Activated T-cell treated with anti-CD3 and anti-CD28 coated beads for 4 hours (primary cell): ENCODE measurements at regions not wholly inside any gene's neighbourhood (a gene's known extent, or its start where the extent isn't known, plus 50 kb on each side); places are given as distances from the start of the nearest gene placed in this dataset.

ENCODE experiments used
- DNase-seq: peaks from one replicate; pipeline ENCODE4 v3.0.0-alpha.2; 2020

DNA sequence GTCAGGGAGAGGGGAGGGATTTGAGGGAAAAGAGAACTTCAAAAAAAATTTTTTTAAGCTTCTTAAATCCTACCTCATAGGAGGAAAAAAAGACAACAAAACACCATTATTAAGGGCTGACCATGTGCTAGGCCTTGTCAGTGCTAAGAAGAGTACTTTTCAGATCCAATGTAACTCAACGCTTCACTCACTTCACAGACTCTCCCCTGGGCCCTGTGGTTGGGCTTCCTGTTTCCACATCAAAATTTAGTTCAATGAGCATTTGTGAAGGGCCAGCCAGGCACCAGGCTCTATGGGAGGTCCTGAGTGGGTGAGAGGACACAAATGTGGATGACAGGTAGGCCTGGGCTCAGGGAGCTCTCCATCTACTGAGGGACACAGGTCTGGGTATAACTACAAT is 249.8 kb downstream of the PTEN start:
- no peak for DNase-seq

DNA sequence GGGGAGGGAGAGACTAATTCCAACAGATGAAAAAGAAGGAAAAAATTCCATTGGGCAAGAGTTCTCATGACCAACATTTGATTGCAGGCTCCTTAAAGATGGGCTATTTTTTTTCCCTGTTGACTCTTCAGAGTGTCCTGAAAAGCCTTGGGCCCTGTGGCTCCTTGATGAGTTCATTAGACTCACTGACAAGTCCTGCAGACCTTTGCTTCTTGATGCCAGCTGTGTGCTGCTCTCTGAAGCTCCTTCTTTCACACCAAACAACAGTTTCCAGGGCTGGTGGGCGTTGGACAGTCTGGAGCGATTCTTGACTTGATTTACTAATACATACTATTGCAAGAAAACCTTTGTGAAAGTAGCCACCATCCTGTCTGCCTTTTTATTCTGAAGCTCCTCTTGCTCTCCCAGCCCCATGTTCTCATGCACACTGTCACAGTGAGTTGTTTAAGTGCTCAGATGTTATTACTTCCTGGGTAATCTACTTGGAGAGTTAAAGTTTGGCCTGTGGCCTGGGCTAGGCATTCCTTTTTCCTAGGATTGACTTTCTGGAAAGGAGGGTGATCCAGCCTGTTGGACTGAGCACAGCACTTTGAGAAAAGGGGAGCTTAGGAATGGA is 250.3 kb downstream of the PTEN start:
- no peak for DNase-seq

DNA sequence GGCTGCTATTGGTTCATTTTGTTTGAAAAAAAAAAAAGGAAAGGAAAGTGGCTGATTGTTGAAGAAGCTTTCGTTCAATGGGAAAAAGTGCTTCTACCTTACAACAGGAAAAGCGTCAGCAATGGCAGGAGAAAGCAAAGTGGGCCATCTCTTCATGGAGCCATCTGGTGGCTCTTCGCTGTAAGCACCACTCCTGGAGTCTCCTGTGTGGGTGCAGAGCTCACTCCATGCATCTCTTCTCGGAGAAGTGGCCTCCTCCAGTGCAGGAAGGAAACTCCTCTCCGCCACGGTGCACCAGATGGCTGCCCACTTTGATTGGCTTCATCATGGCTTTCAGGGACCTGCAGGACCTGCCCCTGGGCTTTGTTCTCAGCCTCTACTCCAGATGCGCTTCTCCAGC is 250.9 kb downstream of the PTEN start:
- no peak for DNase-seq

DNA sequence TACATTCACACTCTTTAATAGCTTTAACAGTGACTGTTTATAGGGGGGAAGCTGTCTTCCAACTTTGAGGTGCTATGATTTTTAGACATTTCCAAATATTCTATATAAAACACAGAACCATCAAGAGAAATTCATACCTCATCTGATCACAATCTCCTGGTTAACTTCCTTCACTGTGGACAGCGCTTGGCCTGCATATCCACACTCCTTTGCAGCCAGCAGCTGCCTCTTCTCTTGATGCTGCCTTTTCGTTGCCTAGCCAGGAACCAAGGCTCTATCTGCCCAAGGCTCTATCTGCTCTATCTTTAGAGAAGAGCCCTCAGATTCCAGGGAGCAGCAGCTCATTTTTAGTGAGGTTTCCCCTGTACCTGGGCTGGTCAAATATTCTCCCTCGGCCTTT is 252.0 kb downstream of the PTEN start:
- no peak for DNase-seq

DNA sequence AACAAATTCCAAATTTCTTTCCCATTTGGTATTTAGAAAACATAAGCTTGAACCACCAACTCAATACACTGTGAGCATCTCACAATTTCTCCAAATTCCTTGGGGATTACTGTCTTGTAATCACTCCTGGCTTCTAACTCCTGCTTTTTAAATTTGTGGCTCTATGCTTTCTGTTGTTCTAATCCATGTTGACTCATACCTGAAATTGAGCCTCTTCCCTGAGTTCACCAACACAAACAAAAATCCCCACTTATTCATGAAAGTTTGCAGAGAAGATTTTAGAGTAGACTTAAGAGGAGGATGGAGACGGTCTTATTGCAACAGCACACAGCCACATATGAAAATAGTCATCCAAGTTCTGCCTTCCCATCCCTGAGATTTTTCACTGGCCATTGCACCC is 252.5 kb downstream of the PTEN start:
- no peak for DNase-seq

DNA sequence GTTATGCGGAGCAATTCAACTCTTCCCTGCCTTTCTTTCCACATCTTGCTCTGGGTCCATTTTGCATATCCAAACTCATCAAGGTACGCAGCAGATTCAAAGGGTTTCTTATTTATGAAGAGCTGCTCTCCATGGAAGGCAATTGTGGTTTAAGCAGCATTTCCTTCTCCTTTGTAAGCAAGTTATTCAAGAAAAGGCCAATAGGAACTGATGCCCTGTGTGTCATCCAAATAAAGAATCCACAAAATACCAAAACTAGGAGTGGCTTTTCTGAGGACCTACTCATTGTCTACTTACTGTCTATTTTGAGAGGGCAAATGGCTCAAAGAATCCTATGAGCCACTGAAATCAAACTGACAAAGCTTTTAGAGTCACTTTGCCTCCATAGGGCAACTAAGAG is 253.1 kb downstream of the PTEN start:
- no peak for DNase-seq

DNA sequence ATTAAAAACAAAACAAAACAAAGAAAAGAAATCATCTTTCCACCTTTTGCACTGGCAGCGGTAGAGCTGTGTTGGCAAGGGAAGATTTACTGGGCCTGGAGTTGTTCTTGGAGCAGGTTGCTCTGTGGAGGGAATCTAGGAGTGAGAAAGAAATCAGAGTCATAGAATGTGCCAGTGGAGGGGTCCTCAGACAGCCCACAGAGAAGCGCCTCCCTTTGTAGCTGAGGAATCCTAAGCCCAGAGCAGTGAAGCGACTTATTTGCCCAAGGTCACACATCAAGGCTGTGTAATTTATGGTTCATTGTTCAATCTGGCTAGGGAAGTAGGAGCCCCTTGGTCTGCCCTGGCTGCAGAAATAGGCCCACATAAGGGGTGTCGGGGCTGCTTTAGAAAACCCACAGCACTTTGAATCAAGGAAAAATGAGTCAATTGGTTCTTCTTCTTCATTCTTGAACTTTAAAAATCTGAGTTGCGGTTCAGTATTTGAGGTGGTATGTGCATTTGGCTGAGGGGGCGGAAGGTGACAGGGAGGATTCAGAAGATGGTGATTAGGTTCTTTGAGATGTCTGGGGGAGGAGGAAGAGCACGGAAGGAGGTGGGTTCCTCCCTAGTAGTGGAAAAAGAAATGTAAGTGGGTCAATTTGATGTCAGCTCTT is 253.7 kb downstream of the PTEN start:
- peak; percentile 39 for DNase-seq

DNA sequence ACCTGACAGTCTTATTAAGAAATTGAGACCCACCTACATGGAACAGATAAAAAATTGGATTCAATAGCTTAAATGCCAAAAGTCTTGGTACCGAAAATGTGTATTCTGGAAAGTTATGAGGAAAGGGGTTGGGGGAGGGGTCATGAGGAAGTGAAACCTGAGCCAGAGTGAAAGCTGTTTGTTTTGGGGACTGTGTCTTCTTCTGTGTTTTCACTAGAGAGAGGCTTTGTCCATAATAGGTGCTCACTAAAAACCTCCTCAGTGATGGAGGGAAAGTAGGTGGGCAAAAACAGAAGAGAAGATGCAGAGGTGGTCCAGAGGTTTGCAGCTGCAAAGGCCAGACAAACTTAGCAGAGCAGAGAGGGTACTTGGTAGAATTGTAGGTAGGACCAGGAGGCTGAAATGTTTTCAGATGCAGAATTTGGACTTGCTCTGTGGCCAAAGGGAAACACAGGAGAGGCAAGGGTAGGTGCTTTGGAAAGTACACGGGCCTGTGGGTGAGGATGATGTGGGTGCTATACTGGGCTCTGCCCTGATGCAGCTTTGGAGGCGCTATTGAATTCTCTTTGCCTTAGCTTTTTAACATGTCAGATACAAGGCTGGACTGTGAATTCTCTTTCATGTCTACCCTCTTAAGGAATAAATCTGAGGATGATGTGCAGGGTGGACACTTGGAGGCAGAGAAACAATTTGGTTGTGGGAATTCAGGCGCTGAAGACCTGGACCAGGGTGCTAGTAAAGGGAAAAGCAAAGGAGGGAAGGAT is 254.6 kb downstream of the PTEN start:
- no peak for DNase-seq

DNA sequence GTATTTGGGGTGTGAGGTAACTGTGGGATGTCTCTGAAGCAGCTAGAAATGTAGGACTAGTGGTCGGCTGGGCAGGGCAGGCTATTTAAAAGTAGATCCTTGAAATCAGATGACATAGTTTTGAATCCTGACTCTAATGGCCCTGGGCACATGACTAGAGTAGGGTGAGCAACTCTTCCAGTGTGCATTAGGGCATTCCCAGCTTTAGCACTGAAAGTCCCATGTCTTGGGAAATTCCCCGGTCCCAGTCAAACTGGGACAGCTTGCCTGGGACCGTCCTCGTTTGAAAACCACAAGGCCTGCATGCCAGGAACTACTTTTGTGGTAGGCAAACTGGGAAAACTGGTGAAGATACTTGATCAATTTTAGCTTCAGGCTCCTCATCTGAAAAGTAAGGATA is 255.3 kb downstream of the PTEN start:
- no peak for DNase-seq

DNA sequence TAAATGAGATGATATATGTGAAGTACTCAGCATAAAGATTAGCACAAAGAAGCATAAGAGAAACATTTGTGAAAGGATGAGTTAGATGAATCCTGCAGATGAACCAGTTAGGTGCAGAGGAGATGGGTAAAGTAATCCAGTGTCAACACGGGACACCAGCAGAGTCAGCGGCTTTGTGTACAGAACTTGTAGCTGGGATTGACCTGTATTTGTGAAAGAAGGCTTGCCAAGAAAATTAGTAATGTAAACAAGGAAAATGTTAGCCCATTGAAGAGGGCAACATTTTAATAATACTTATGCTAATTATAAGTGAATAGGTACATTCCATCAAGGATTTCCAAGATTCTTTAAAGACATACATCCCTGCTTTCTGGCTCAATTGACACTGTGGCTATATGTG is 255.7 kb downstream of the PTEN start:
- DNase-seq = no peak

DNA sequence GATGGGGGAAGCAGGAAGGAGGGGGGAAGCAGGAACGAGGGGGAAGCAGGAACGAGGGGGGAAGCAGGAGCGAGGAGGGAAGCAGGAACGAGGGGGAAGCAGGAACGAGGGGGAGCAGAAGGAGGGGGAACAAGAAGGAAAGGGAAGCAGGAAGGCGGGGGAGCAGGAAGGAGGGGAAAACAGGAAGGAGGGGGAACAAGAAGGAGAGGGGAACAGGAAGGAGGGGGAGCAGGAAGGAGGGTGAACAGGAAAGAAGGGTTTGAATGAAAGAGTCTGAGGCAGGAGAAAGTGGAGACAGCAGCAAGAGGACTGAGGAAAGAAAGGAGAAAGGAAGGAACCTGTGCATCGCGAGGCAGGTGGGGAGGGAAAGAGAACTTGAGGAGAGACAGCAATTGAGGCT is 256.6 kb downstream of the PTEN start:
- no peak for DNase-seq

DNA sequence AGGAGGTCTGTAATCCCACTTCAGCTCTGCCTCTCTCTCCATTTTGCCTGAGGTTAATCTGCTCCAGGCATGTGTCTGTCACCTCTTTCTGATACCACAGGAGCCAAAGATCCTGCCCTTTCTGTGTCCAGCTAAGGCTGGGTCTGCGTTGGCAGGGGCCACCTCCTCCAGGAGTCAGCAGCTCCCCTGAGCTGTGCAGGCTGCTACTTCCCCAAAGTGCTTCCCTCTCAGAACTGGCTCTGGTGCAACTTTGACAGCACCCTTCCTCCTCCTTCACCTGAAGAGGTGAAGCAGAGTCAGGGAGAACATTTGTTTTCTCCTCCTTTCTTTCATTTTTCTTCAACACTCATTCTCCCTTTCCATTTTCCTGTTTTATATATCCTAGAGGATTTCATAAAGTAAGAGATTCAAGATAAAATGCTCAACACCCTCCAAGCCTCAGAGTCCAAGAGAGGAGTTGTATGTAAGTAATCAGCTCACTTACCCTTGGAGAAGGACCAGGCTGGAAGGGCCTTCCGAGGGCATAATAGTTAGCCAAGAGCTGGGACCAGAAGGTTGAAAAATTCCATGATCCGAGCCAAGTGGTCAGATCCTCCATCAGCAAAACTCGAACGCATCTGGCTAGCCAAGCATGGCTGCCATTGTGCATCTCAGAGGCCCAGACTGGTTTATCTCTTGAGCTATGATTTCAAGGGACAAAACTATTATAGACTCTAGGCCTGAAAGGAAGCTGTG is 257.3 kb downstream of the PTEN start:
- DNase-seq = no peak

DNA sequence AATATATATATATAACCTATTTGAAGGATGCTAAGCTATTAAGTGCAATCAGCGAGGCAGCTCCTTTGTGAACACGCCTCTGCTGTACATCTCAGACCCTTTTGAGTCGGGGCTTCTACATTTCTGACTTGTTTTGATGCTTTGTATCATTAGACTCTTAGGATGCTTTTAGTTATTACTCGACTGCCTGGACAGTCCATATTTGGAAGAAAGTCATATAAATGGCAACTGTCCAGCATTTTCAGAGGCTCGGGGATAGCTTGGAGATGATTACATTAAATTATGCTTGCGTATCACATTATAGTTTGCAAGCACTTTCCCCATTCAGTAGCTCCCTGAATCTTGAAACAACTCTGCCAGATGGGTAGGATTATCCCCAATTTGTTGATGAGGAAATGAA is 257.9 kb downstream of the PTEN start:
- DNase-seq = no peak

DNA sequence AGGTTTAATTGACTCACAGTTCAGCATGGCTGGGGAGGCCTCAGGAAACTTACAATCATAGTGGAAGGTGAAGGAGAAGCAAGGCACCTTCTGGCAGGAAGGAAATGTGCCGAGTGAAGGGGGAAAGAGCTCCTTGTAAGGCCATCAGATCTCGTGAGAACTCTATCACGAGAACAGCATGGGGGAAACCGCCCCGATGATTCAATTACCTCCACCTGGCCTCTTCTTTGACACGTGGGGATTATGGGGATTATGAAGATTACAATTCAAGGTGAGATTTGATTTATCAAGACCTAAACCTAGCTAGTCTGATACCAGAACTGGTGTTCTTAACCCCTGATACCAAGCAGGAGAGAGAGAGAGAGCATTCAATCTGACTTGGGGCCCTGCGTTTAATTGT is 258.7 kb downstream of the PTEN start:
- no peak for DNase-seq

DNA sequence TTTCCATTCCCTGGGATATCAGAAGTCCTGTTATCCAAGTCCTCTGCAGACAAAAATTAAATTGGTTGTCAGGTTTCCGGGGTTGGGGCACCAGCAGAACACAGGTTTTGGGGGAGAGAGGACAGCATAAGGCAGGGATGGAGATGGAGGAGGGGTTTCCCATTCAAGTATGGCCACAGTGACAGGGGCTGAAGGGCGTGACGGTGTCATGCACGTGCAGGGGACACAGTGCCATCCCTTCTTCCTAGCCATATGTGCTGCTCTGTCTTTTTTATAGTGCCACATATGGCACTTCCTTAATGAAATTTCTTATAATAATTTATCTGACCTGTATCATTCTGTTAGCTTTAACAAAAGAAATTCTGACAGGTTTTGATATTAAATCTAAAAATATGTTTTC is 259.2 kb downstream of the PTEN start:
- no peak for DNase-seq

DNA sequence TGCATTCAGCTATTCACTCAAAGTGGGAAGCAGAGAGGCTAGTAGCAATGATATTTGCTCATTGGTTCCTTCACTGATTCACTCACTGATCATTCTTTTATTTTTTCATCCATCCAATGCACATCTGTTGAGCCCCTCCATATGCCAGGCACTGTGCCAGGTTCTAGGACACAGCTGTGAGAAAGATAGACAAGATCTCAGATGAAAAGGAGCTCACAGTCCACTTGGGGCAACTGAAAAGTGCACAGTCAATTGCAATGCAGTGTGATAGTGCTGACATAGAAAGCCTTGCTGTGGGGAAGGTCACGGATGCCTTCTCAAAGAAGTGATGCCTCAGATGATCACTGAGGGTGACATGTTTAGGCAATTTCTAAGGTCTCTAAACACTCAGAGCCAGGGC is 262.3 kb downstream of the PTEN start:
- DNase-seq = no peak

DNA sequence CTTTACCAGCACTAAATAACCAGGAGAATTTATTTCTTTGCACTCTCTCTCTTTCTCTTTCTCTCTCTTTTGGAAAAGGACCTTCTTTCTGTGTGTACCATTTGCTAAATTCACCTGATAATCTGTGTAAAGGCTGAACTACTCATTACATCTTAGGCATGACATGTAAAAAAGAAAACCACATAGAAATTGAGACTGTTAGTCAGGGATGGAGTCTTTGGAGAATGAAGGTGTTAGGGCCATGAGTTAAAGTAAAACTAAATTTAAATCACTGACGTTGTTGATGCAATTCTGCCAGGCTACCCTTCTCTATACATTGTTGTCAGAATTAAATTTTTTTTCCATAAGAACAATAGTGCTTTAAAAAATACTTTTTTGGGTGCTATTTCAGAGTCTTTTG is 263.3 kb downstream of the PTEN start:
- no peak for DNase-seq

DNA sequence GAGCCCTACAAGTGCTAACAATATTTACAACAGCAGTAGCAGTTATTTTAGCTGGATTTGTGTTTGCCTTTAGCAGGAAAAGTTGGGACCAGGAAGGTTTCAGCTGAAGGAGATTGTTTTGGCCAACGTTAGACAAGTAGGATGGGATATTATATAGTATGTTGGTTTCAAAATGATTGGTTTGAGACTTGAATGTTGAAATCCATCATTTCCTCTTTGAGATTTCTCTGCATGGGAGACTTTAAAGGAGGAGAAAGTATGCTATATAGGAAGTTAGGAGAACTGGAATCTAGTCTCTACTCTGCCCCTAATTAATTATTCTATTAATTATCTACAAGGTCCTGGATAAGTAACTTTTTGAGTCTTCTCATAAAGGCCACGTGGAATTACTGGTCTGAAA is 263.8 kb downstream of the PTEN start:
- DNase-seq = no peak

DNA sequence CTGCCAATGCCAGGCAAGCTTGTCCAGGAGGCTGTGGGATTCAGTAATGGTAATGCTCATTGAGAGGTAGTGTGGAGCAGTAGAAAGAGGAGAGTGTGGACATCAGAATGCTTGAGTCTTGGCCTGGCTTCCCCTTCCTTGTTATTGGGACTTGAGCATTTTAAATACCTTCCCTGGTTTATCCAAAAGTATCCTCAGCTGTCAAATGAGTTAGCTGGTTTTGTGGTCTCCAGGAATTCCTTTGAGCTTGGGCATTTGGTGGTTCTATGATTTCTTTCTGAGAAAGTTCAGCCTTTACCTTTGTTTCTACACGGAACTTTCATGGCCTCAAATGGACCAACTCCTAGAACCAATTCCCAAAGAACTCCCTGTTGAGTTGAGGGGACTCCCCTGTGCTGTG is 264.3 kb downstream of the PTEN start:
- DNase-seq = no peak

DNA sequence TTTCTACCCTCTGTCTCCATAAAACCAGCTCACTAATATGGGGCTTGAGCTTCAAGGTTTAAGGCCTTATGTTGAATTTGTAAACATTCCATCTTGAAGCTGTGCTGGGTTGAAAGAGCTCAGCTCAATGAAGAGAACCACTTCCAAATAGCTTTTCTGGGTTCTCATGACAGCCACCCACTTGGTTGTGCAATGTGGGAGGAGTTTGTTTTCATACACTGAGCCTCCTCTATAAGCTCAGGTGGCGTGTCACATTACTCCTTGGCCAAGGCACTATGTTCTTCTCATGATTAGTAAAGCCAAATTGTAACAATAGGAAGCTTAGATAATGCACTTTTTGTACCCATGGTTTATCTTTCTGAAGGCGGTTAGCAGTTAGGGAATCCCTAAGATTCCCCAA is 265.6 kb downstream of the PTEN start:
- no peak for DNase-seq

DNA sequence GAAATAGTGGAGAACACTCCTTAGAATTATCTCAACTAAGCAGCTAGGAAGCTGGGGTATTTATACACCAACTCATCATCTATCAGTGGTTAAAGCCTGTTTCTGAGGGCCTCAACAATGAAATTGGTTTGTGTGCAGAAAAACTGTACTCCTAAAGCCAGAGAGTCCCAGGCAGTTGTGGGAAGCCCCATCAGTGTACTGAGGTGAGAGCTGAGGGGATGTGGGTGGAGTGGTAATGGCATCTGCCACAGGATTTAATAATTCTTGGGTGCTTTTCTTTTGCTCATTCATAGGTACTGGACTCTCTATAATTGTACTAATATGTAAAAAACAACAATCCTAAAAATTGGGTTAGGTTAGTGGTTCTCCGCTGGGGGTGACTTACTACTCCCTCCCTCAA is 267.5 kb downstream of the PTEN start:
- DNase-seq = no peak

DNA sequence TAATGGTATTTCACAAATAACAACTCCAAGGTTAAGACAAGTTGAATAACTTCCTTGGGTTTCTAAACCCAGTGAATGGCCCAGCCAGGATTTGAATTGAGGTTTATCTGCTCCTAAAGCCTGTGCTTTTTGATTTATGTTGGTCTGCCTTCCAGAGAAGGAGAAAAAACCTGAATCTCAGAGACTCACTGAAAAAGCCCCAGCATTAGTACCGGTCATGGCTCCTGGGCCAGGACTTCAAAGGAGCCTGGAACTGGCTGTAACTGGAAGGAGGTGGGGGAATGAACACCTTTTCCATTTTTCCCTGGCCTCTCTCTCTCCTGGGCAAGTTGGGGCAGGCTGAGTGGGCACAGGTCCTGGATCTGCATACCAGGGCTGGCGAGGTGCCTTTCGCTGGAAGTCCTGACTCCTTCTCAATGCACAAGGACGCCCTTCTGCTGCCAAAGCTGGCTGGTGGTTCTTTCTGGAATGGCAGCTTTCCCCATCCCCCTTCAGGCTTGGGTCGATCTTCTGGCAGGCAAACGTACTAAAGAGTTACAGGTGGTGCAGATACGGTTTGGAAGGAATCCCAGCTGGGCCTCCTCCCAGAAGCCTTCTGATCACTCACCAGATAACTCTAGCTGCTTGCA is 268.2 kb downstream of the PTEN start:
- no peak for DNase-seq

DNA sequence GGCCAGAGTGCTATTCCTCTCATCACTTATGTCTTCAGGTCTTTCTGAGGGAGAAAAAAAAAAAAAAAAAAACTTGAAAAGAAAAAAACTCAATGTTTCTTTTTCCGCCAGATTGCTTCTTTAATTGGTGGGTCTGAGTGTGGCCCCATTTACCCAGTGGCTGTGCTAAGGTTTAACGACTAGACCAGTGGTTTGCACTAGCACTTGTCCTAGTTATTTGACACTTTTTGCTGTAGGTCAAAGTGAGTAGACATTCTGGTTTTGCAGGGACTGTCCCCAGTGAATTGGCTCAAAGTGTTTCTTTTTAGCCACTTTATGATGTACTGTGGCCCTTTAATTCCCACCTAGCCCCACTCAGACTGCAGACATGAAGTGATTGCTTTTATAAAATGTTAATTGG is 273.3 kb downstream of the PTEN start:
- no peak for DNase-seq
